ENCODE measurements at regions not wholly inside any gene's neighbourhood (a gene's known extent, or its start where the extent isn't known, plus 50 kb on each side); places are given as distances from the start of the nearest gene placed in this dataset.

DNA sequence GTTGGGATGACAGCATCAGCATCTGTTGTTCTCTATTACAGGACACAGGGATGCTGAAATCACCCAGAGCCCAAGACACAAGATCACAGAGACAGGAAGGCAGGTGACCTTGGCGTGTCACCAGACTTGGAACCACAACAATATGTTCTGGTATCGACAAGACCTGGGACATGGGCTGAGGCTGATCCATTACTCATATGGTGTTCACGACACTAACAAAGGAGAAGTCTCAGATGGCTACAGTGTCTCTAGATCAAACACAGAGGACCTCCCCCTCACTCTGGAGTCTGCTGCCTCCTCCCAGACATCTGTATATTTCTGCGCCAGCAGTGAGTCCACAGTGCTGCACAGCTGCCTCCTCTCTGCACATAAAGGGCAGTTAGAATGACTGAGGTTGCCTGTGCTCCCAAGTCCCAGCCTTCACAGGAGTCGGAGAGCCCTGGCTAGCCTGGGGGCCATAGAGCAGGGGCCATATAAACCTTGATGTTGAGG is 142.2 kb upstream of the PRSS58 start:
- TF ChIP-seq, protein P1, sequence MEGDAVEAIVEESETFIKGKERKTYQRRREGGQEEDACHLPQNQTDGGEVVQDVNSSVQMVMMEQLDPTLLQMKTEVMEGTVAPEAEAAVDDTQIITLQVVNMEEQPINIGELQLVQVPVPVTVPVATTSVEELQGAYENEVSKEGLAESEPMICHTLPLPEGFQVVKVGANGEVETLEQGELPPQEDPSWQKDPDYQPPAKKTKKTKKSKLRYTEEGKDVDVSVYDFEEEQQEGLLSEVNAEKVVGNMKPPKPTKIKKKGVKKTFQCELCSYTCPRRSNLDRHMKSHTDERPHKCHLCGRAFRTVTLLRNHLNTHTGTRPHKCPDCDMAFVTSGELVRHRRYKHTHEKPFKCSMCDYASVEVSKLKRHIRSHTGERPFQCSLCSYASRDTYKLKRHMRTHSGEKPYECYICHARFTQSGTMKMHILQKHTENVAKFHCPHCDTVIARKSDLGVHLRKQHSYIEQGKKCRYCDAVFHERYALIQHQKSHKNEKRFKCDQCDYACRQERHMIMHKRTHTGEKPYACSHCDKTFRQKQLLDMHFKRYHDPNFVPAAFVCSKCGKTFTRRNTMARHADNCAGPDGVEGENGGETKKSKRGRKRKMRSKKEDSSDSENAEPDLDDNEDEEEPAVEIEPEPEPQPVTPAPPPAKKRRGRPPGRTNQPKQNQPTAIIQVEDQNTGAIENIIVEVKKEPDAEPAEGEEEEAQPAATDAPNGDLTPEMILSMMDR (conservative IDR thresholded peaks at IDR 0.05 in 1 of 2, IDR thresholded peaks at IDR 0.05 in 1 of 2; ENCODE audit: extremely low read depth in 1 of 2, insufficient read depth in 1 of 2, low read depth in 1 of 2, low read length in 2 of 2), result no peak
- no peak for TF ChIP-seq EZH2 (IDR thresholded peaks at IDR 0.05; ENCODE audit: borderline replicate concordance, low read length)
